ENCODE measurements at regions not wholly inside any gene's neighbourhood (a gene's known extent, or its start where the extent isn't known, plus 50 kb on each side); places are given as distances from the start of the nearest gene placed in this dataset.

- Histone ChIP-seq H3K4me3 (no peak overlapping the region), H3K27ac (no peak overlapping the region), H3K27me3 (no peaks in the 10 kb centered on the region), H3K36me3 (no peaks in the 10 kb centered on the region), H3K4me1 (no peaks in the 10 kb centered on the region), H3K9me3 (no peaks in the 10 kb centered on the region)
- no peak for DNase-seq (ENCODE audit: low spot score in 2 of 2)
- no peak for TF ChIP-seq POLR2AphosphoS5 (IDR thresholded peaks at IDR 0.05)
- TF ChIP-seq CTCF (IDR thresholded peaks at IDR 0.05): no peak
- TF ChIP-seq POLR2A (IDR thresholded peaks at IDR 0.05): no peak
- TF ChIP-seq EP300 (IDR thresholded peaks at IDR 0.05): no peak
- WGBS: 72% methylated on average over 7 of the region's 7 CpGs
Measured at GRCh38 chr3:16810593-16811367, 74.0 kb upstream of the PLCL2 start.

- TF ChIP-seq POLR2A (IDR thresholded peaks at IDR 0.05): no peak
- no peak for TF ChIP-seq POLR2AphosphoS5 (IDR thresholded peaks at IDR 0.05)
- TF ChIP-seq CTCF (IDR thresholded peaks at IDR 0.05): no peak
- TF ChIP-seq EP300 (IDR thresholded peaks at IDR 0.05): no peak
- H3K9me3 ChIP-seq: no peaks in the 10 kb centered on the region
- 100% methylated on average over 1 of the region's 1 CpG for WGBS
- no peak overlapping the region for H3K27ac ChIP-seq
- no peak for DNase-seq (ENCODE audit: low spot score in 2 of 2)
- H3K36me3 ChIP-seq: no peaks in the 10 kb centered on the region
- H3K27me3 ChIP-seq: no peaks in the 10 kb centered on the region
- no peak overlapping the region for H3K4me3 ChIP-seq
- no peaks in the 10 kb centered on the region for H3K4me1 ChIP-seq
Measured at GRCh38 chr3:16811950-16812349, 72.8 kb upstream of the PLCL2 start.

GRCh38 chr3:16813336-16813735 lies 71.4 kb upstream of the PLCL2 start:
- H3K36me3 ChIP-seq: no peaks in the 10 kb centered on the region
- no peak for DNase-seq (ENCODE audit: low spot score in 2 of 2)
- no peaks in the 10 kb centered on the region for H3K9me3 ChIP-seq
- no peak overlapping the region for H3K27ac ChIP-seq
- no peak overlapping the region for H3K4me3 ChIP-seq
- TF ChIP-seq POLR2AphosphoS5 (IDR thresholded peaks at IDR 0.05) (no peak), POLR2A (IDR thresholded peaks at IDR 0.05) (no peak), CTCF (IDR thresholded peaks at IDR 0.05) (no peak), EP300 (IDR thresholded peaks at IDR 0.05) (no peak)
- H3K4me1 ChIP-seq: no peaks in the 10 kb centered on the region
- H3K27me3 ChIP-seq: no peaks in the 10 kb centered on the region

GRCh38 chr3:16816048-16816780 lies 68.5 kb upstream of the PLCL2 start:
- 84% methylated on average over 4 of the region's 4 CpGs for WGBS
- H3K27me3 ChIP-seq: no peaks in the 10 kb centered on the region
- DNase-seq (ENCODE audit: low spot score in 2 of 2): no peak
- no peaks in the 10 kb centered on the region for H3K36me3 ChIP-seq
- no peak for TF ChIP-seq EP300 (IDR thresholded peaks at IDR 0.05)
- TF ChIP-seq CTCF (IDR thresholded peaks at IDR 0.05): no peak
- TF ChIP-seq POLR2A (IDR thresholded peaks at IDR 0.05): no peak
- no peak for TF ChIP-seq POLR2AphosphoS5 (IDR thresholded peaks at IDR 0.05)
- H3K27ac ChIP-seq: no peak overlapping the region
- no peaks in the 10 kb centered on the region for H3K9me3 ChIP-seq
- no peaks in the 10 kb centered on the region for H3K4me1 ChIP-seq
- no peak overlapping the region for H3K4me3 ChIP-seq

GRCh38 chr3:16817197-16817596 lies 67.6 kb upstream of the PLCL2 start:
- Histone ChIP-seq H3K27ac (no peak overlapping the region), H3K4me1 (no peaks in the 10 kb centered on the region), H3K9me3 (no peaks in the 10 kb centered on the region), H3K36me3 (no peaks in the 10 kb centered on the region), H3K27me3 (no peaks in the 10 kb centered on the region), H3K4me3 (no peak overlapping the region)
- DNase-seq (ENCODE audit: low spot score in 2 of 2): no peak
- TF ChIP-seq POLR2AphosphoS5 (IDR thresholded peaks at IDR 0.05) (no peak), CTCF (IDR thresholded peaks at IDR 0.05) (no peak), EP300 (IDR thresholded peaks at IDR 0.05) (no peak), POLR2A (IDR thresholded peaks at IDR 0.05) (no peak)
- WGBS: 47% methylated on average over 2 of the region's 2 CpGs
